VCaP (cell line): ENCODE measurements at regions not wholly inside any gene's neighbourhood (a gene's known extent, or its start where the extent isn't known, plus 50 kb on each side); places are given as distances from the start of the nearest gene placed in this dataset.
"Not testable (repeated sequence)": the region's sequence is repeated elsewhere in the genome, so short reads cannot be mapped to it uniquely, and the experiment has no call there.

Experiments
- H3K27ac ChIP-seq: fragments of 450-650 bp; 2 replicates; pipeline ENCODE4 v1.5.1; 2017
- CTCF ChIP-seq: fragments of 450-650 bp; conservative IDR thresholded peaks from 2 replicates; pipeline ENCODE4 v1.5.1; 2017; ENCODE audit warnings: mild to moderate bottlenecking, moderate library complexity

- no peak for TF ChIP-seq CTCF
- no peak overlapping the region for H3K27ac ChIP-seq
Measured at GRCh38 chr11:23875176-23875850, 621.5 kb upstream of the LUZP2 start.

GRCh38 chr11:23883426-23884048 is 613.3 kb upstream of the LUZP2 start:
- H3K27ac ChIP-seq: not testable (repeated sequence)

GRCh38 chr11:23884341-23884740 is 612.5 kb upstream of the LUZP2 start:
- H3K27ac ChIP-seq: no peak overlapping the region
- TF ChIP-seq CTCF: no peak

GRCh38 chr11:23885801-23886200 is 611.1 kb upstream of the LUZP2 start:
- H3K27ac ChIP-seq: no peak overlapping the region
- TF ChIP-seq CTCF: no peak

GRCh38 chr11:23887122-23887521 is 609.7 kb upstream of the LUZP2 start:
- not testable (repeated sequence) for H3K27ac ChIP-seq

- TF ChIP-seq CTCF: no peak
- no peak overlapping the region for H3K27ac ChIP-seq
Measured at GRCh38 chr11:23893126-23893525, 603.7 kb upstream of the LUZP2 start.

- no peak overlapping the region for H3K27ac ChIP-seq
- no peak for TF ChIP-seq CTCF
Measured at GRCh38 chr11:23897453-23898286, 599.2 kb upstream of the LUZP2 start.

- no peak overlapping the region for H3K27ac ChIP-seq
- TF ChIP-seq CTCF: no peak
Measured at GRCh38 chr11:23903044-23903704, 593.7 kb upstream of the LUZP2 start.
